Activated CD4-positive, alpha-beta memory T cell treated with anti-CD3 and anti-CD28 coated beads for 36 hours (primary cell): ENCODE measurements at regions not wholly inside any gene's neighbourhood (a gene's known extent, or its start where the extent isn't known, plus 50 kb on each side); places are given as distances from the start of the nearest gene placed in this dataset.

Source experiments
- CTCF ChIA-PET: fragments of 350-600 bp; sonication (Branson Sonifier 250); formaldehyde crosslinking; loops from one replicate; lab custom pipeline; 2021; ENCODE audit warnings: antibody characterized with exemption, inconsistent platforms; lab: Charles Lee
- POLR2A ChIA-PET: fragments of 350-600 bp; sonication (Branson Sonifier 250); formaldehyde crosslinking; loops from one replicate; lab custom pipeline; 2021; ENCODE audit warnings: antibody characterized with exemption; lab: Charles Lee
- DNase-seq: peaks from one replicate; pipeline ENCODE4 v3.0.0-alpha.2; 2020
- H3K27ac Mint-ChIP-seq: one replicate; pipeline ENCODE4 v1.8.0; 2021; ENCODE audit warnings: mixed read lengths
- H3K27me3 Mint-ChIP-seq: one replicate; pipeline ENCODE4 v1.8.0; 2021; ENCODE audit warnings: mixed read lengths
- H3K36me3 Mint-ChIP-seq: one replicate; pipeline ENCODE4 v1.8.0; 2021; ENCODE audit warnings: mixed read lengths
- H3K4me1 Mint-ChIP-seq: one replicate; pipeline ENCODE4 v1.8.0; 2021; ENCODE audit warnings: low read depth, mixed read lengths
- H3K4me3 Mint-ChIP-seq: one replicate; pipeline ENCODE4 v1.8.0; 2021; ENCODE audit warnings: mild to moderate bottlenecking, mixed read lengths
- H3K9me3 Mint-ChIP-seq: one replicate; pipeline ENCODE4 v1.8.0; 2021; ENCODE audit warnings: mixed read lengths
- intact Hi-C: fragments of 100-400 bp; cut with micrococcal nuclease; formaldehyde crosslinking; loops from one replicate; pipeline ENCODE4 v1.15.1; 2023

DNA sequence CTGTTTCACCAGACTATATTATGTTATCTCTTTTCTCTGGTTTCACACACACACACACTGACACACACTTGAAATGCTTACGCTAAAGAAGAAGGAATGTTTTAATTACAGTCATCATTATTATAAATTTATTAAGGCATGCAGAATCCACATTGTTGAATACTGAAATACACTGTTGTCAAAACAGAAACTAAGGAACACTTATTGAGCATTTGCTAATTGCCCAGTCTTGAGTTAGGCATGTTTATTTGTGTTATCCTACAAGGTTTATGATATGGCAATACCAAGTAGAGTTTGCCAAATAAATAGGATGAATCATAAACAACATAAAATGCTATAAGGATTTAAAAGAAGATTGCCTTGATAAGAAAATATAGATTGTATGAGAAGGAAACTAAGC, 917.0 kb upstream of the PIK3C3 start:
- Mint-ChIP-seq H3K27me3 (no peaks in the 10 kb centered on the region), H3K4me3 (no peak overlapping the region), H3K9me3 (peaks cover 31% of the 10 kb centered on the region), H3K36me3 (no peaks in the 10 kb centered on the region), H3K4me1 (no peaks in the 10 kb centered on the region), H3K27ac (no peak overlapping the region)
- ChIA-PET POLR2A (no interaction called here), CTCF (no interaction called here)
- intact Hi-C loops = no loop called here
- no peak for DNase-seq

DNA sequence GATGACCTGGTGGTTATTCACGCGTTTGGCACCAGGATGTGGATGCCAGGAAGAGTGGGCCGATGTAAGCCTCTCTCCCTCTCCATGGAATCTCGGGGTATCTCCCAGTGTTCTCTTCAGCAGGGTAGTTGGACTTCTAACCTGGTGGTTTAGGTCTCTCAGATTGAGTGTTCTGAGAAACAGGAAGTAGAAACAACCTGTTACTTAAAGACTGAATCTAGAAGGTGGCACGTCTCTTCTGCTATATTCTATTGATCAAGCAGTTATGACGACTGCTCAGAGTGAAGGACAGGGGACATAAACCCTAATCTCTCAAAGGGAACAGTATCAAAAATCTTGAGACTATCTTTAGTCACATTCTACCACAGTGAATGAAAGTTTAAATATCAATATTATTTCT, 918.7 kb upstream of the PIK3C3 start:
- Mint-ChIP-seq H3K36me3 (no peaks in the 10 kb centered on the region), H3K27ac (no peak overlapping the region), H3K4me3 (no peak overlapping the region), H3K27me3 (no peaks in the 10 kb centered on the region), H3K4me1 (no peaks in the 10 kb centered on the region), H3K9me3 (peaks cover 32% of the 10 kb centered on the region)
- intact Hi-C loops = no loop called here
- no peak for DNase-seq
- POLR2A ChIA-PET = no interaction called here
- CTCF ChIA-PET = no interaction called here

DNA sequence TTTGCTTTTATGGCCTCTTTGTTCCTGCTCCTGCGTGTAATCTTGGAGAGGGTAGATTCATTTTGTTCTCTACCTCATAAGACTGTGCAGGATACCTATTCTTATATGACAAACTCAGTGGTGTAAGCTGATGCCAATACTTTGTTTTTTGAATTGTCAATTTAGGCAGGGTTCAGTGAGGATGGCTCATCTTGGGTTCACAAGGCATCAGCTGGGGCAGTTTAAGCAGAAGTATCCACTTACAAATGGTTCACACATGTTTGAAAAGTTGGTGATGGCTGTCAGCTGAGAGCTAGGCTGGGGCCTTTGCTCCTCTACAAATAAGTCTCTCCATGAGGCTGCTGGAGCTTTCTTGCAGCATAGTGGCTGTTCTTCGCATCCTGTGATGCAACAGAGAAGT, 920.6 kb upstream of the PIK3C3 start:
- ChIA-PET CTCF (no interaction called here), POLR2A (no interaction called here)
- H3K4me1 Mint-ChIP-seq = no peaks in the 10 kb centered on the region
- H3K36me3 Mint-ChIP-seq = no peaks in the 10 kb centered on the region
- H3K9me3 Mint-ChIP-seq = peaks cover 31% of the 10 kb centered on the region
- H3K27me3 Mint-ChIP-seq = no peaks in the 10 kb centered on the region
- intact Hi-C loops = no loop called here
- no peak overlapping the region for H3K27ac Mint-ChIP-seq
- H3K4me3 Mint-ChIP-seq = no peak overlapping the region
- DNase-seq = no peak

DNA sequence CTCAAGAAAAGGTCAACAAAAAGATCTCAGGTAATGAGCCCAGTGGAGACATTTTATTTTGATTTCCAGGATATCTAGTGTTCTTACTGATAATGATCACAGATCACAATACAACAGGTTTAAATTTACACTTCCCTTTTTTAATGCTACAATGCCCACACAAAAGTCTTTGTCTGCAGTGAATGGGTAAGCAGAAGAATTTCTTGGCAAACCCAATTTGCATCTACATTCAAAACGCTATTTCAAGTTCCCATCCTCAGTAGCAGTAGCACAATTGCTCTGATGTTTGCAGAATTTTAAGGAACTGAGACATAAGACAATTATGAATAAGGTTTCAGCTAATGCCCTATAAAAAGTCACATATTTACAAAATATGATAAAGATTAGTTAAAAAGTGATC, 929.4 kb upstream of the PIK3C3 start:
- ChIA-PET CTCF (no interaction called here), POLR2A (no interaction called here)
- no peak overlapping the region for H3K4me3 Mint-ChIP-seq
- H3K27ac Mint-ChIP-seq = no peak overlapping the region
- intact Hi-C loops = no loop called here
- H3K4me1 Mint-ChIP-seq = no peaks in the 10 kb centered on the region
- no peaks in the 10 kb centered on the region for H3K27me3 Mint-ChIP-seq
- H3K36me3 Mint-ChIP-seq = no peaks in the 10 kb centered on the region
- peaks cover 12% of the 10 kb centered on the region for H3K9me3 Mint-ChIP-seq
- DNase-seq = no peak

DNA sequence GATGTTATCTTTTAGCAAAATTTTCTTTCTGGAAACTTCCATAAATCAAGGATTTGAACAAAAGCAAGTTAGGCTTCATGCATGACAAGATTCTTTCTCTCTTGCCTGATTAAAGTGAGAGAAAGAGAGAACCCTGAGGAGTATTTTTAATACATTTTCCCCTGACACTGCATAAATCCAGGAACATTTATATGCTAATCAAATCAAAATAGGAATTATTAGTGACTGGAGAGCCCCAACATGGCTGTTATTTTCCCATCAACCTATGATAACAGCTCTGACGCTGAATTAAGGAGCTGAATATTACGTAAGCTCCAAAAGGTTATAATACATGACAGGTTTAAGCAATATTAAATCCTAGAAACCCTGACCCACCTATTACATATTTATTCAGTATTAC, 930.2 kb upstream of the PIK3C3 start:
- Mint-ChIP-seq H3K4me1 (no peaks in the 10 kb centered on the region), H3K27me3 (no peaks in the 10 kb centered on the region), H3K36me3 (no peaks in the 10 kb centered on the region), H3K9me3 (peaks cover 8% of the 10 kb centered on the region), H3K4me3 (no peak overlapping the region), H3K27ac (no peak overlapping the region)
- POLR2A ChIA-PET = no interaction called here
- DNase-seq = no peak
- intact Hi-C loops = no loop called here
- CTCF ChIA-PET = no interaction called here

DNA sequence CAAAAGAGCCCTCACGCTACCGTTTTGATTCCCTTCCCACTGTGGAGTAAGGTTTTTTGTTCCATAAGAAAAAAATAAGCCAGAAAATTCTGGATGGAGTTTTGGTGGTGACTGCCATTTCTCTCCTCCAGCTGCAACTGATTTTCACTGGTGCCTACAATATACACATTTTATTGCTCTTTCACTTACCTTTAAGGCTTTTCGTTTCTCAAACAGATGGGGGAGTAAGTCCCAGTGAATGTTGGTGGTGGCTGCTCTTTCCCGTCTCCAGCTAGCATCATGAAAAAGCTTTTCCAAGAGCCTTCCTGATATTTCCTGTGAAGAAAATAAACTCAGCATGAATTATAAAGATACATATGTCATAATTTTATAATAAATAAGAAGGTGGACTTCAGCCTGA, 932.5 kb upstream of the PIK3C3 start:
- ChIA-PET POLR2A (no interaction called here), CTCF (no interaction called here)
- Mint-ChIP-seq H3K27ac (no peak overlapping the region), H3K4me1 (no peaks in the 10 kb centered on the region), H3K27me3 (no peaks in the 10 kb centered on the region), H3K9me3 (peaks cover 13% of the 10 kb centered on the region), H3K36me3 (no peaks in the 10 kb centered on the region), H3K4me3 (no peak overlapping the region)
- no peak for DNase-seq
- intact Hi-C loops = no loop called here

DNA sequence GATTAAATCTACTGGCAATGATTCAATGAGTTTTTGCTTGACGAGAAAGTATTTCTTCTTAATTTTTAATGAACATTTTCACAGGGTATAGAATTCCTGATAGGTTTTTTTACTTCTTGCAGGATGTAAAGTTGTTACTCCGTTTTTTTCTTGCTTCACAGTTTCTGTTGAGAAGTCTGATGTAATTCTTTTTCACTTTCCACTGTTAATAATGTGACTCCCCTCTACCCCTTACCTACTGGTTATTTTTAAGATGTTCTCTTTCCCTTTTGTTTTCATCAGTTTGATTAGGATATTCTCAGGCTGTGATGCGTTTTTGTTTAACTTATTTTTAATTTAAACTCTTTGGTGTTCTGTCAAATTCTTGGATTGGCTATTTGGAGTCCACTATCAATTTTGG, 933.9 kb upstream of the PIK3C3 start:
- H3K4me1 Mint-ChIP-seq = no peaks in the 10 kb centered on the region
- H3K27ac Mint-ChIP-seq = no peak overlapping the region
- no peaks in the 10 kb centered on the region for H3K27me3 Mint-ChIP-seq

DNA sequence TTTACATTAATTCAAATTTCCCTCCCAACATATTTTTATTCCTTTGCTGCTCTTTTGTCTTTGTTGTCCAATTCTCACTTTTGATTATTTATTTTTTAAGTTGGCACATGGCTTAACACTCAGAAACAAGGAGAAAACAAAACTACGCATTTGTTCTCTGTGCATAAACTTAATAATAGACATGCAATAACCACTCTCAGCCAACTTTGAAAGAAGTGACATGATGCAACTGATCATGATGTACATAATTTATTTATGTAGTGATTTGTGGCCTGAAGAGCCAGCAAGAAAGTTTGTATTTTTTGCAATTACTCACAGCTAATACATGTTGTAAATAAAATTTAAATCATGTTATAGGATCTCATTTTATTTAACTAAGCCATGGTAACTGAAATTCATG, 942.8 kb upstream of the PIK3C3 start:
- ChIA-PET CTCF (no interaction called here), POLR2A (no interaction called here)
- Mint-ChIP-seq H3K4me1 (no peaks in the 10 kb centered on the region), H3K36me3 (no peaks in the 10 kb centered on the region), H3K27ac (no peak overlapping the region), H3K9me3 (peaks cover 18% of the 10 kb centered on the region), H3K4me3 (no peak overlapping the region), H3K27me3 (no peaks in the 10 kb centered on the region)
- intact Hi-C loops = no loop called here
- no peak for DNase-seq

More for the DNA sequence above, 933.9 kb upstream of the PIK3C3 start:
- ChIA-PET POLR2A (no interaction called here), CTCF (no interaction called here)
- intact Hi-C loops = no loop called here
- no peak overlapping the region for H3K4me3 Mint-ChIP-seq
- H3K9me3 Mint-ChIP-seq = peaks cover 14% of the 10 kb centered on the region
- no peaks in the 10 kb centered on the region for H3K36me3 Mint-ChIP-seq
- DNase-seq = no peak

DNA sequence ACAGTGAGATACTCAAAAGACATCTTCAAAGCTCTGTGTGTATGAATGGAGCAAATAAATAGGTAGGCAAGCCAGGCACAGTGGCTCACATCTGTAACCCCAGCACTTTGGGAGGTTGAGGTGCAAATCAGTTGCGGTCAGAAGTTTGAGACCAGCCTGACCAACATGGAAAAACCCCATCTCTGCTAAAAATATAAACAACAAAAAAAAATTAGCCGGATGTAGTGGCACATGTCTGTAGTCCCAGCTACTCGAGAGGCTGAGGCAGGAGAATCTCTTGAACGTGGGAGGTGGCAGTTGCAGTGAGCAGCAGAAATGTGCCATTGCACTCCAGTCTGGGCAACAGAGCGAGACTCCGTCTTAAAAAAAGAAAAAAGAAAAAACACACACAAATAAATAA, 945.1 kb upstream of the PIK3C3 start:
- Mint-ChIP-seq H3K27ac (no peak overlapping the region), H3K9me3 (peaks cover 14% of the 10 kb centered on the region), H3K4me3 (no peak overlapping the region), H3K36me3 (no peaks in the 10 kb centered on the region), H3K27me3 (no peaks in the 10 kb centered on the region), H3K4me1 (no peaks in the 10 kb centered on the region)
- ChIA-PET CTCF (no interaction called here), POLR2A (no interaction called here)
- DNase-seq = no peak
- intact Hi-C loops = no loop called here

DNA sequence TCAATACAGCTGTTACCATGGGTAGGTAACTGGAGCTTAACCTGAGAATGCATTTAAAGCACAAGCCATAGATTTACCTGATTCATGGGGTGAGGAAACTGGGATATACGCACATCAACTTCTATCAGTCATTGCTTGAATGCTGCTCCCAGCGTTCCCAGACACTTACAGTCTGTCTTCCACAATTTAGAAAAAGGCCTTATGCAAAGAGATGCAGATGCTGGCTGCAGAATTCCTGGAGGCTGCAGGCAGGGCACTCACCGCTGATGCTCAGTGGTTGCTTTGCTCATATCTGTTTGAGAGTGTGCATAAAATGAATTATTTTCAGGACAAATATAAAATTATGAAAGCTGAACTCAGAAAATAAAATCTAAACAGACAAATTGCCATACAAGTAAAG, 950.7 kb upstream of the PIK3C3 start:
- H3K27ac Mint-ChIP-seq = no peak overlapping the region
- POLR2A ChIA-PET = no interaction called here
- CTCF ChIA-PET = no interaction called here
- H3K27me3 Mint-ChIP-seq = no peaks in the 10 kb centered on the region
- no peaks in the 10 kb centered on the region for H3K36me3 Mint-ChIP-seq
- no peak for DNase-seq
- H3K4me3 Mint-ChIP-seq = no peak overlapping the region
- intact Hi-C loops = no loop called here
- H3K4me1 Mint-ChIP-seq = no peaks in the 10 kb centered on the region
- peaks cover 10% of the 10 kb centered on the region for H3K9me3 Mint-ChIP-seq

DNA sequence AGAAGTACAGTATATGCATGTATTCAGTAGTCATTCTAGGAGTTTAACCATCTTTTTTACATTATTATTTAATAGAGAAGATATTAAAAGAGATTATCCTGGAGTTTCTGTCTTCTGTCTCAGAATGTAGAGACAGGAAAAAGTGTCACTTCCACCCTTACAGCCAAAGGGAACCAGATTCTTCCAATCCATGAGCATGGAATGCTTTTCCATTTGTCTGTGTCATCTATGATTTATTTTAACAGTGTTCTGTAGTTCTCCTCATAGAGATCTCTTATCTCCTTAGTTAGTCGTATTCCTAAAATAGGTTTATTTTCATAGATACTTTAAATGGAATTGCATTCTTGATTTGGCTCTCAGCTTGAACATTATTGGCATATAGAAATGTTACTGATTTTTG, 959.5 kb upstream of the PIK3C3 start:
- POLR2A ChIA-PET = no interaction called here
- Mint-ChIP-seq H3K36me3 (no peaks in the 10 kb centered on the region), H3K4me3 (no peak overlapping the region), H3K27ac (no peak overlapping the region), H3K4me1 (no peaks in the 10 kb centered on the region), H3K27me3 (no peaks in the 10 kb centered on the region), H3K9me3 (peaks cover 19% of the 10 kb centered on the region)
- no peak for DNase-seq
- CTCF ChIA-PET = no interaction called here
- intact Hi-C loops = no loop called here

DNA sequence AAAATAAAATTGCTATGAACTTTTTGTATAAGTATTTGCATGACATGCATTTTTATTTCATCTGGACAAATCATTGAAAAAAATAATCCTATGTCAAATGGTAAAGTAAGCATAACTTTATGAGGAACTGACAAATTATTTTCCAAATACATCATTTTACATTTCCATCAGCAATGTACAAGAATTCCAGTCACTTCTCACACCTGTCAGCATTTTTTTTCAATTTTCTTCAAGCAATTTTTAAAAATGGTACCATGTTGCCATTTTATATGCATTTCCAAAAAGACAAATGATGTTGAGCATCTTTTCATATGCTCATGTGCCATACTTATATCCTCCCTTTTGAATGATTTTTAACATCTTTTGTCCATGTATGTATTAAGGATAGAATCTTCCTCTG, 961.7 kb upstream of the PIK3C3 start:
- intact Hi-C loops = no loop called here

DNA sequence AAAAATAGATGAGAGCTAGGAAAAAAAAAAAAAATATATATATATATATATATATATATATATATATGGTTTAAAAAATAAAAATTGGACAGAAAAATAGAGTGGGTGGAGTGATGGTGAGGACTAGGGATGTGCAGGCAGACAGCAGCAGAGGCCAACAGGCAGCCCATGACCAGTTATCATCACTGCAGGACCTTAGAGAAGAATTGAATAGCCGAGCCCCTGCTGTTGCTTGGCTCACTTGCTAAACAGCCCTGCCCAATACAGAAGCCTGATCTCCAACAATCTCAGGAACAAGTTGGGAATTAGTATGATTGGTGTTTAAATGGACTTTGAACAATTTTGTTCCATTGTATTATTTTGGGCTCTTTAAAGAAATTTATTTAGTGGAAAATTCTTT, 967.5 kb upstream of the PIK3C3 start:
- DNase-seq = no peak
- no peaks in the 10 kb centered on the region for H3K4me1 Mint-ChIP-seq
- H3K9me3 Mint-ChIP-seq = peaks cover 25% of the 10 kb centered on the region
- no peak overlapping the region for H3K27ac Mint-ChIP-seq
- H3K27me3 Mint-ChIP-seq = no peaks in the 10 kb centered on the region
- no peak overlapping the region for H3K4me3 Mint-ChIP-seq
- ChIA-PET POLR2A (no interaction called here), CTCF (no interaction called here)
- no peaks in the 10 kb centered on the region for H3K36me3 Mint-ChIP-seq
- intact Hi-C loops = no loop called here

More for the DNA sequence above, 961.7 kb upstream of the PIK3C3 start:
- Mint-ChIP-seq H3K36me3 (no peaks in the 10 kb centered on the region), H3K4me3 (no peak overlapping the region), H3K27ac (no peak overlapping the region), H3K27me3 (no peaks in the 10 kb centered on the region), H3K4me1 (no peaks in the 10 kb centered on the region), H3K9me3 (peaks cover 11% of the 10 kb centered on the region)
- ChIA-PET POLR2A (no interaction called here), CTCF (no interaction called here)
- DNase-seq = no peak

DNA sequence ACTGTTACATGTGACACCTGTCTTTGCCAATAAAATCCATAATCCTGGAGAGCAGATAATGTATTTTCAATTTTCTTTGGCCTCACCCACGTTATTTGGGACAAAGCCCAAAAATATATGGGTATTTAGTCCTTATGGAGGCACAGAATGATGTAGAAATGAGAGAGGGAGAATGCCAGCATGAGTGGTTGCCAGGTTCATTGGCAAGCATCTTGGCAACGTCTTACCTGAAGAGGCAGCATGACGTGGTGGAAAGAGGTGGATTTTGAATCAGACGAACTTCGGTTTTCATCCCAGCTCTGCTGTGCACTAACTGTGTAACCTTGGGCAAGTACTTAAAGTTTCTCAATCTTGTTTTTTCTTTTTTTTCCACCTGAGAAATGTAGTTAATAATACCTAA, 969.6 kb upstream of the PIK3C3 start:
- intact Hi-C loops = no loop called here
- H3K9me3 Mint-ChIP-seq = peaks cover 18% of the 10 kb centered on the region
- CTCF ChIA-PET = no interaction called here
- no peak for DNase-seq
- H3K36me3 Mint-ChIP-seq = no peaks in the 10 kb centered on the region
- H3K4me1 Mint-ChIP-seq = no peaks in the 10 kb centered on the region
- no peaks in the 10 kb centered on the region for H3K27me3 Mint-ChIP-seq
- H3K4me3 Mint-ChIP-seq = no peak overlapping the region
- H3K27ac Mint-ChIP-seq = no peak overlapping the region
- POLR2A ChIA-PET = no interaction called here
